ENCODE measurements at regions not wholly inside any gene's neighbourhood (a gene's known extent, or its start where the extent isn't known, plus 50 kb on each side); places are given as distances from the start of the nearest gene placed in this dataset.
"Not testable (repeated sequence)": the region's sequence is repeated elsewhere in the genome, so short reads cannot be mapped to it uniquely, and the experiment has no call there.

- no peak overlapping the region for H2AFZ ChIP-seq (ENCODE audit: low read length)
- no peak overlapping the region for H4K8ac ChIP-seq (ENCODE audit: low read depth, low read length)
- no peak overlapping the region for H4K91ac ChIP-seq (ENCODE audit: low read depth, low read length, poor library complexity)
- H3K4me3 ChIP-seq (ENCODE audit: low read length in 2 of 2) = no peak overlapping the region
- H2BK120ac ChIP-seq (ENCODE audit: low read depth, low read length) = no peak overlapping the region
- peaks cover 0 to 3% of the 10 kb centered on the region in 2 donors for H3K4me1 ChIP-seq (ENCODE audit: control insufficient read depth in 2 of 2, insufficient read depth in 1 of 2, low read depth in 1 of 2, low read length in 2 of 2)
- H3K18ac ChIP-seq (ENCODE audit: low read length) = no peak overlapping the region
- no CpG with 5 or more reads among the region's 1 CpG for WGBS, 2 donors (ENCODE audit: extremely low coverage in 2 of 2, insufficient read length in 2 of 2, insufficient replicate concordance in 1 of 2)
- no peak overlapping the region for H2BK15ac ChIP-seq (ENCODE audit: low read length)
- H2BK5ac ChIP-seq (ENCODE audit: low read length) = no peak overlapping the region
- H3K9ac ChIP-seq (ENCODE audit: low read depth, low read length, poor library complexity) = no peak overlapping the region
- H3K14ac ChIP-seq (ENCODE audit: low read length) = no peak overlapping the region
- no peak overlapping the region for H3K4me2 ChIP-seq (ENCODE audit: insufficient read depth, low read length, poor library complexity, severe bottlenecking)
- no peak overlapping the region for H2AK5ac ChIP-seq (ENCODE audit: low read depth, low read length)
- no peak for DNase-seq (ENCODE audit: low spot score)
- H3K23ac ChIP-seq (ENCODE audit: low read depth, low read length, poor library complexity) = no peak overlapping the region
- H2BK12ac ChIP-seq (ENCODE audit: low read length) = no peak overlapping the region
- no peaks in the 10 kb centered on the region for H3K79me1 ChIP-seq (ENCODE audit: low read depth, low read length)
- no peaks in the 10 kb centered on the region for H3K36me3 ChIP-seq (replicated peaks in 1 of 2; ENCODE audit: control insufficient read depth in 2 of 2, insufficient read depth in 2 of 2, low read length in 2 of 2)
- H3K27ac ChIP-seq (replicated peaks; ENCODE audit: low read length) = no peak overlapping the region
- H3K27me3 ChIP-seq (ENCODE audit: control insufficient read depth in 3 of 3, insufficient read depth in 3 of 3, low read depth in 1 of 3, low read length in 3 of 3) = no peaks in the 10 kb centered on the region
- H3K9me3 ChIP-seq (replicated peaks in 1 of 2; ENCODE audit: control insufficient read depth in 2 of 2, insufficient read depth in 1 of 2, low read depth in 1 of 2, low read length in 2 of 2) = no peaks in the 10 kb centered on the region
- H3K4ac ChIP-seq (ENCODE audit: low read length) = no peak overlapping the region
Measured at GRCh38 chr5:86689103-86689729, 71.5 kb downstream of the COX7C start.

GRCh38 chr5:86709157-86709881, 91.6 kb downstream of the COX7C start:
- no peak overlapping the region for H3K4me2 ChIP-seq (ENCODE audit: insufficient read depth, low read length, poor library complexity, severe bottlenecking)
- H2AFZ ChIP-seq (ENCODE audit: low read length) = no peak overlapping the region
- no peaks in the 10 kb centered on the region for H3K9me3 ChIP-seq (replicated peaks in 1 of 2; ENCODE audit: control insufficient read depth in 2 of 2, insufficient read depth in 1 of 2, low read depth in 1 of 2, low read length in 2 of 2)
- no peaks in the 10 kb centered on the region for H3K79me1 ChIP-seq (ENCODE audit: low read depth, low read length)
- no peak for DNase-seq (ENCODE audit: low spot score)
- H3K23ac ChIP-seq (ENCODE audit: low read depth, low read length, poor library complexity) = no peak overlapping the region
- H2BK12ac ChIP-seq (ENCODE audit: low read length) = no peak overlapping the region
- H4K8ac ChIP-seq (ENCODE audit: low read depth, low read length) = no peak overlapping the region
- H2BK15ac ChIP-seq (ENCODE audit: low read length) = no peak overlapping the region
- no peak overlapping the region for H2AK5ac ChIP-seq (ENCODE audit: low read depth, low read length)
- no peak overlapping the region for H3K14ac ChIP-seq (ENCODE audit: low read length)
- WGBS, 2 donors (ENCODE audit: extremely low coverage in 2 of 2, insufficient read length in 2 of 2, insufficient replicate concordance in 1 of 2) = no CpG with 5 or more reads among the region's 1 CpG
- H2BK5ac ChIP-seq (ENCODE audit: low read length) = no peak overlapping the region
- no peak overlapping the region for H3K27ac ChIP-seq (replicated peaks; ENCODE audit: low read length)
- no peak overlapping the region for H4K91ac ChIP-seq (ENCODE audit: low read depth, low read length, poor library complexity)
- no peaks in the 10 kb centered on the region for H3K27me3 ChIP-seq (ENCODE audit: control insufficient read depth in 3 of 3, insufficient read depth in 3 of 3, low read depth in 1 of 3, low read length in 3 of 3)
- no peak overlapping the region for H2BK120ac ChIP-seq (ENCODE audit: low read depth, low read length)
- no peaks in the 10 kb centered on the region for H3K36me3 ChIP-seq (replicated peaks in 1 of 2; ENCODE audit: control insufficient read depth in 2 of 2, insufficient read depth in 2 of 2, low read length in 2 of 2)
- H3K4me3 ChIP-seq (ENCODE audit: low read length in 2 of 2) = no peak overlapping the region
- no peak overlapping the region for H3K4ac ChIP-seq (ENCODE audit: low read length)
- no peak overlapping the region for H3K9ac ChIP-seq (ENCODE audit: low read depth, low read length, poor library complexity)
- H3K4me1 ChIP-seq (ENCODE audit: control insufficient read depth in 2 of 2, insufficient read depth in 1 of 2, low read depth in 1 of 2, low read length in 2 of 2) = no peaks in the 10 kb centered on the region
- no peak overlapping the region for H3K18ac ChIP-seq (ENCODE audit: low read length)

- Histone ChIP-seq H2AK5ac (ENCODE audit: low read depth, low read length) (no peak overlapping the region), H3K9me3 (replicated peaks in 1 of 2; ENCODE audit: control insufficient read depth in 2 of 2, insufficient read depth in 1 of 2, low read depth in 1 of 2, low read length in 2 of 2) (no peaks in the 10 kb centered on the region), H2BK120ac (ENCODE audit: low read depth, low read length) (no peak overlapping the region), H3K9ac (ENCODE audit: low read depth, low read length, poor library complexity) (no peak overlapping the region), H2BK15ac (ENCODE audit: low read length) (no peak overlapping the region), H2AFZ (ENCODE audit: low read length) (no peak overlapping the region), H2BK12ac (ENCODE audit: low read length) (no peak overlapping the region), H3K4me2 (ENCODE audit: insufficient read depth, low read length, poor library complexity, severe bottlenecking) (no peak overlapping the region), H3K18ac (ENCODE audit: low read length) (no peak overlapping the region), H3K27me3 (ENCODE audit: control insufficient read depth in 3 of 3, insufficient read depth in 3 of 3, low read depth in 1 of 3, low read length in 3 of 3) (no peaks in the 10 kb centered on the region), H3K4ac (ENCODE audit: low read length) (no peak overlapping the region), H3K4me1 (ENCODE audit: control insufficient read depth in 2 of 2, insufficient read depth in 1 of 2, low read depth in 1 of 2, low read length in 2 of 2) (no peaks in the 10 kb centered on the region), H4K8ac (ENCODE audit: low read depth, low read length) (no peak overlapping the region), H3K36me3 (replicated peaks in 1 of 2; ENCODE audit: control insufficient read depth in 2 of 2, insufficient read depth in 2 of 2, low read length in 2 of 2) (no peaks in the 10 kb centered on the region), H3K23ac (ENCODE audit: low read depth, low read length, poor library complexity) (no peak overlapping the region), H3K4me3 (ENCODE audit: low read length in 2 of 2) (no peak overlapping the region), H3K27ac (replicated peaks; ENCODE audit: low read length) (no peak overlapping the region), H4K91ac (ENCODE audit: low read depth, low read length, poor library complexity) (no peak overlapping the region), H3K79me1 (ENCODE audit: low read depth, low read length) (no peaks in the 10 kb centered on the region), H2BK5ac (ENCODE audit: low read length) (no peak overlapping the region), H3K14ac (ENCODE audit: low read length) (no peak overlapping the region)
- no CpG with 5 or more reads among the region's 2 CpGs for WGBS, 2 donors (ENCODE audit: extremely low coverage in 2 of 2, insufficient read length in 2 of 2, insufficient replicate concordance in 1 of 2)
- DNase-seq (ENCODE audit: low spot score) = no peak
Measured at GRCh38 chr5:86716121-86716520, 98.4 kb downstream of the COX7C start.

GRCh38 chr5:86731319-86732117, 113.8 kb downstream of the COX7C start:
- not testable (repeated sequence) for H3K36me3 ChIP-seq (replicated peaks in 1 of 2; ENCODE audit: control insufficient read depth in 2 of 2, insufficient read depth in 2 of 2, low read length in 2 of 2); H2BK120ac ChIP-seq (ENCODE audit: low read depth, low read length); H2BK5ac ChIP-seq (ENCODE audit: low read length); H3K27me3 ChIP-seq (ENCODE audit: control insufficient read depth in 3 of 3, insufficient read depth in 3 of 3, low read depth in 1 of 3, low read length in 3 of 3); H2AFZ ChIP-seq (ENCODE audit: low read length); H3K9me3 ChIP-seq (replicated peaks in 1 of 2; ENCODE audit: control insufficient read depth in 2 of 2, insufficient read depth in 1 of 2, low read depth in 1 of 2, low read length in 2 of 2); H3K4me2 ChIP-seq (ENCODE audit: insufficient read depth, low read length, poor library complexity, severe bottlenecking); H4K91ac ChIP-seq (ENCODE audit: low read depth, low read length, poor library complexity); H3K18ac ChIP-seq (ENCODE audit: low read length); DNase-seq (ENCODE audit: low spot score); H3K14ac ChIP-seq (ENCODE audit: low read length); H2AK5ac ChIP-seq (ENCODE audit: low read depth, low read length); H3K23ac ChIP-seq (ENCODE audit: low read depth, low read length, poor library complexity); H3K9ac ChIP-seq (ENCODE audit: low read depth, low read length, poor library complexity); H3K4ac ChIP-seq (ENCODE audit: low read length); H3K79me1 ChIP-seq (ENCODE audit: low read depth, low read length); H3K4me3 ChIP-seq (ENCODE audit: low read length in 2 of 2); H3K4me1 ChIP-seq (ENCODE audit: control insufficient read depth in 2 of 2, insufficient read depth in 1 of 2, low read depth in 1 of 2, low read length in 2 of 2); H4K8ac ChIP-seq (ENCODE audit: low read depth, low read length); H2BK12ac ChIP-seq (ENCODE audit: low read length); H2BK15ac ChIP-seq (ENCODE audit: low read length); H3K27ac ChIP-seq (replicated peaks; ENCODE audit: low read length)
- WGBS, 2 donors (ENCODE audit: extremely low coverage in 2 of 2, insufficient read length in 2 of 2, insufficient replicate concordance in 1 of 2) = no CpG with 5 or more reads among the region's 20 CpGs
